ENCODE measurements at regions not wholly inside any gene's neighbourhood (a gene's known extent, or its start where the extent isn't known, plus 50 kb on each side); places are given as distances from the start of the nearest gene placed in this dataset.

DNA sequence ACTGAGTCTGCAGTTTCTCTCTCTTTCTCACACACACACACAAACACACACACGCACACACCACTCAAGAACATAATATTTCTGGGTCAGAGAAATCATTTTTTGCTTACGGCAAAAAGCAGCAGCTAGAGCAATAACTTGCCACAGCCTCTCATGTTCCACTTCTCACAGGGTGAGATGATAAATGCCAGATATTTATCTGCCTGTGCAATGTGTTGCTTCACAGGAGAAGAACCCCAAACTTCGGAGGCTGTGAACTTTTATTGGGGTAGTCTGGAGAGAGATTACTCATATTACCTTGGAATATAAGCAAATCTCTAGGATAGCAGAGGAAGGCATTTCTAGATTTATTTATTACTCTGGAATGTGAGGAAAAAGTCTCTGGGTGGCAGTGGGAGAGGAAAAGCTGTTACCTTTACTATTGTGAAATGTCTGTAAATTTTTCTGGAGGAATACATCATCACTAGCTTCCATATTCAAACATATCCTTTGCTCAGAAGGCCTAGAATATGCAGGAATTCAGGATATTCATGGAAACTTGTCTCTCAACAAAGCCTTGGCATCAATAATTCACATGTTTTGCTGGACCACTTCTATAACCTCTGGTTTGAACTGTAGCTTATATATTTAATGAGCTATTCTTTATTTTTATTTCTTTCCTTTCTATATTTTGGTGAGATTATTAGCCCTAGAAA lies 369.2 kb downstream of the NSUN3 start:
- TF ChIP-seq, protein P1, sequence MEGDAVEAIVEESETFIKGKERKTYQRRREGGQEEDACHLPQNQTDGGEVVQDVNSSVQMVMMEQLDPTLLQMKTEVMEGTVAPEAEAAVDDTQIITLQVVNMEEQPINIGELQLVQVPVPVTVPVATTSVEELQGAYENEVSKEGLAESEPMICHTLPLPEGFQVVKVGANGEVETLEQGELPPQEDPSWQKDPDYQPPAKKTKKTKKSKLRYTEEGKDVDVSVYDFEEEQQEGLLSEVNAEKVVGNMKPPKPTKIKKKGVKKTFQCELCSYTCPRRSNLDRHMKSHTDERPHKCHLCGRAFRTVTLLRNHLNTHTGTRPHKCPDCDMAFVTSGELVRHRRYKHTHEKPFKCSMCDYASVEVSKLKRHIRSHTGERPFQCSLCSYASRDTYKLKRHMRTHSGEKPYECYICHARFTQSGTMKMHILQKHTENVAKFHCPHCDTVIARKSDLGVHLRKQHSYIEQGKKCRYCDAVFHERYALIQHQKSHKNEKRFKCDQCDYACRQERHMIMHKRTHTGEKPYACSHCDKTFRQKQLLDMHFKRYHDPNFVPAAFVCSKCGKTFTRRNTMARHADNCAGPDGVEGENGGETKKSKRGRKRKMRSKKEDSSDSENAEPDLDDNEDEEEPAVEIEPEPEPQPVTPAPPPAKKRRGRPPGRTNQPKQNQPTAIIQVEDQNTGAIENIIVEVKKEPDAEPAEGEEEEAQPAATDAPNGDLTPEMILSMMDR (IDR thresholded peaks at IDR 0.05; ENCODE audit: borderline replicate concordance, insufficient read depth, low read depth, low read length) = no peak
- H3K4me3 ChIP-seq (ENCODE audit: low read depth, low read length) = no peak overlapping the region

DNA sequence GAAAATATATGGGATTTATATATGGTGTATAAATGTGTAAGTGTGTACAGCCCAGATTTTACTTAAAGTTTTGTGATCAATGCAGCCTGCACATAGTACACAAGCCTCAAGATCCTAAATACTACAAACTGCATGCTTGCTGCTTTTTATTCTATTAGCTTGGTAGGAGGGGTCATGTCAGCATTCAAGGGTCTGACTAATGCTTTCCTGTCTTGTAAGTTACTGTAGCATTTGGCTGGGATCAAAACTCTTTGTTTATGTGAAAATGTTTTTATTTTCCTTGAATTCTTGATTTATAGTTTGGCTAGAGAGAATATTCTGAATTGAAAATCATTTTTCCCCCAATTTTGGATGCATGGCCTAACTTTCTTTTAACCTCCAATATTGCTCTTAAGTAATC lies 370.9 kb downstream of the NSUN3 start:
- TF ChIP-seq, protein P1 (IDR thresholded peaks at IDR 0.05; ENCODE audit: borderline replicate concordance, insufficient read depth, low read depth, low read length) = no peak

DNA sequence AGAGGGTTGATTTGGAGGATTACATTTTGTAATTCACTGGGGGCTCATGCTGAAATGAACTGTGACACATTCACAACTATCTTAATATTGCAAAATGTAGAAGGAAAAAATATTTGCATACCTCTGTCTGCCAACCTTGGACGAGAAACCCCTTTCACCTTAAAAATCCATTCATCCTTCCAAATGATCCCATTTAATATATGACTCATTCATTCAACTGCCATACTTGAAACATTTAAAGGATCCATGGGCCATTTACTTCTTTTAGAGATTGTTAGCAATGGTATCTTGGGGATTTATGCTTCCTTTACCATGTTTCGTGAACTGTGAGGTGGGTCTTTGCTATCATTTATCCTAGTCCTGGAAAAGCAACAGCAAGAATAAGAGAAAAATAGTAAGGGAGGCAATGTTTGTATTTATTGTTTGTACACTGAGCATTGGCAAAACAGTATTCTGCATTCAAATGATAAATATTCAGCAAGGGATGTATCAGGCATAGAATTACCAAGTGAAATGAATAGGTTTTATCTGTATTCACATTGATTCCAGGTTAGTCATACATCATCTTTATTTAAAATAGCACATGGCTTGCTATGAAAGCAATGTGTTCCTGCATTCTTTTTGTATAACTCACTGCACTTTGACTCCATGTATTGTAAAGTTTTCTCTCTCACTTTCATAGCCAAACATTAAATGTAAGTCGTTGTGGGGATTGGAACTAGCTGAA lies 378.1 kb downstream of the NSUN3 start:
- H3K4me3 ChIP-seq (ENCODE audit: low read depth, low read length) = no peak overlapping the region
- TF ChIP-seq, protein P1 (IDR thresholded peaks at IDR 0.05; ENCODE audit: borderline replicate concordance, insufficient read depth, low read depth, low read length) = no peak

More for the DNA sequence above, 370.9 kb downstream of the NSUN3 start:
- no peak overlapping the region for H3K4me3 ChIP-seq (ENCODE audit: low read depth, low read length)

DNA sequence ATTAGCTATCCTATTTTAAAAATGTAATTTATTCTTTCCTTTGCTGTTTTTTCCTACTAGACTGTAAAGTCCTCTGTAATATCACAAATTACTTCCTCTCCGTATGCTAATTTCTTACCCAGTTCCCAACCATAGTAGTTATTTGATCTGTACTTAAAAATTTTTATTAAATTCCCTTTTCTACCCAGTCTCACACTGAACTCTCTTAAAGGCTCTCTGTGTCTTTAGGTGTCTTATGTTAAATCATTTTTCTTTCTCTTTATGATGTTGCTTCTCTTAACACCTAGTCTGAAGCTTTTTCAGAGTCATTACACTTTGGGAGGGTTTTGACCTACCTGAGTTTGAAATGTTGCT lies 378.6 kb downstream of the NSUN3 start:
- H3K4me3 ChIP-seq (ENCODE audit: low read depth, low read length) = no peak overlapping the region
- TF ChIP-seq, protein P1 (IDR thresholded peaks at IDR 0.05; ENCODE audit: borderline replicate concordance, insufficient read depth, low read depth, low read length) = no peak

DNA sequence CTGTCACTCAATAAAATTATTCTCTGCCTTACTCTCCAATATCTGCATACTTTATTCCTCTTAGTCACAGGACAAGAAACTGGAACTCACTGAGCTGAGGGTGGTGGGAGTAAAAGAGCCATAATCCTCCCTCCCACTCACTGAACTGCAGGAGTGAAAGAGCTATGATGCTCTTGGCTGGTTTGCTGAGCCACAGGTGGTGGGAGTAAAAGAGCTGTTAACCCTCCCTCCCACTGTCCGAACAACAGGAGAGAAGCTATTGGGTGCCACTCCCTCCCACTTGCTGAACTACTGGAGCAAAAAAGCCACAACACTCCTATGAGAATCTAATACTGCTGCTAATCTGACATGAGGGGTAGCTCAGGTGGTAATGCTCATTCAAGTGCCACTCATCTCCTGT lies 391.0 kb downstream of the NSUN3 start:
- TF ChIP-seq, protein P1 (IDR thresholded peaks at IDR 0.05; ENCODE audit: borderline replicate concordance, insufficient read depth, low read depth, low read length) = no peak
- no peak overlapping the region for H3K4me3 ChIP-seq (ENCODE audit: low read depth, low read length)

DNA sequence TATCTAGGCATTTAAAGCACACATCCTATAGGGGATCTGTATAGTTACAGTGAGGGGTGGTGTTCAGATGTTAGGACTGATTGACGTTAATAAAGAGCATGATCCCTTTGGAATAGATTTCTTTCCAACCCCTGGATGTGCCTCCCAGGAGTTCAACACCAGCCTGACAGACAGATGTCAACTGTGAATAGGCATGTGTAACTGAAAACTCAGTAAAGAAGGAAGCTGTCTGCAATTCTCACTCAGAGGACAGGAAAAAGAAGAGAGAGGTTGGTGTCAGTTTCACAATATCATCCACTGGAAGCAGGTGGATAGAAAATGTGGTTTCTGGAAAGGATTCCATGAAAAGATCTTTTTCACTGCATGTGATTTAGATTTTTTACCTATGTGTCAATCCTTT lies 396.3 kb downstream of the NSUN3 start:
- TF ChIP-seq, protein P1 (IDR thresholded peaks at IDR 0.05; ENCODE audit: borderline replicate concordance, insufficient read depth, low read depth, low read length) = no peak
- H3K4me3 ChIP-seq (ENCODE audit: low read depth, low read length) = no peak overlapping the region

DNA sequence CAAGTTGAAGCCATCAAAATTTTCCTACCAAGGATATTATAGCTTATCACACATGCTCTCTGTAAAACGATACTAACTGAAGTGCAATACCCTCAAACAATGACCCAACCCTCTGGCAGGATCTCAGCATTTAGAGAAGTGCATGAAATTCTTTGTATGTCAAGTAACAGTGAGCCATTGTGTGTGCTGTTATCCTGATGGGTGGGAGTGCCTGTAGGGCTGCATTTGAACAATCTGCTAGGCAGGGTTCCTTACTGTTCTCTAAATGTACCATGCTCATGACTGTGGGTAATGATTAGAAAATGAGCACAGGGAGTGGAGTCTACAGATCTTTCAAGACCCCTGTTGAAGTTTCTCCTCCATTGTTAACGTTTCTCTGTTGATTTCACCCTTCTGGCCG lies 398.1 kb downstream of the NSUN3 start:
- TF ChIP-seq, protein P1 (IDR thresholded peaks at IDR 0.05; ENCODE audit: borderline replicate concordance, insufficient read depth, low read depth, low read length) = no peak
- no peak overlapping the region for H3K4me3 ChIP-seq (ENCODE audit: low read depth, low read length)

All from GM12875 (cell line).